H9 (cell line): ENCODE measurements at regions not wholly inside any gene's neighbourhood (a gene's known extent, or its start where the extent isn't known, plus 50 kb on each side); places are given as distances from the start of the nearest gene placed in this dataset.

Source experiments
- DNase-seq: peaks from one replicate; pipeline ENCODE4 v3.0.0-alpha.2; 2017
- H2AFZ ChIP-seq: one replicate; pipeline ENCODE4 v1.6.1; 2013; ENCODE audit warnings: mild to moderate bottlenecking, low read length, control low read depth, moderate library complexity
- H2AK5ac ChIP-seq: 2 replicates; pipeline ENCODE4 v1.6.1; 2013; ENCODE audit warnings: low read length, control low read depth, mixed read lengths; ENCODE audit not compliant: insufficient read length
- H2BK120ac ChIP-seq: one replicate; pipeline ENCODE4 v1.6.1; 2013; ENCODE audit warnings: low read depth, mild to moderate bottlenecking, low read length, control low read depth, inconsistent platforms; ENCODE audit not compliant: poor library complexity, severe bottlenecking
- H2BK12ac ChIP-seq: 2 replicates; pipeline ENCODE4 v1.6.1; 2013; ENCODE audit warnings: low read length, control low read depth, mixed read lengths, low read depth; ENCODE audit not compliant: insufficient read length
- H2BK15ac ChIP-seq: 2 replicates; pipeline ENCODE4 v1.6.1; 2013; ENCODE audit warnings: low read depth, low read length, control low read depth
- H2BK20ac ChIP-seq: one replicate; pipeline ENCODE4 v1.6.1; 2013; ENCODE audit warnings: low read depth, mild to moderate bottlenecking, low read length, control low read depth, inconsistent platforms; ENCODE audit not compliant: poor library complexity, severe bottlenecking
- H2BK5ac ChIP-seq: 2 replicates; pipeline ENCODE4 v1.6.1; 2013; ENCODE audit warnings: low read length, control low read depth, mixed read lengths; ENCODE audit not compliant: insufficient read length
- H3K14ac ChIP-seq: 2 replicates; pipeline ENCODE4 v1.6.1; 2013; ENCODE audit warnings: low read length, control low read depth; ENCODE audit not compliant: insufficient read depth
- H3K18ac ChIP-seq: 2 replicates; pipeline ENCODE4 v1.6.1; 2013; ENCODE audit warnings: low read depth, mild to moderate bottlenecking, mixed read lengths, low read length, control low read depth; ENCODE audit not compliant: insufficient read length
- H3K23ac ChIP-seq: 2 replicates; pipeline ENCODE4 v1.6.1; 2013; ENCODE audit warnings: low read length, control low read depth, mixed read lengths, low read depth; ENCODE audit not compliant: insufficient read length
- H3K23me2 ChIP-seq: 2 replicates; pipeline ENCODE4 v1.6.1; 2013; ENCODE audit warnings: low read depth, mild to moderate bottlenecking, mixed read lengths, low read length, control low read depth; ENCODE audit not compliant: insufficient read length, poor library complexity, severe bottlenecking
- H3K27ac ChIP-seq: 2 replicates; pipeline ENCODE4 v1.5.1; 2013; ENCODE audit warnings: low read length, control low read depth, mixed read lengths, low read depth; ENCODE audit not compliant: insufficient read length
- H3K27me3 ChIP-seq: 2 replicates; pipeline ENCODE4 v1.6.1; 2013; ENCODE audit warnings: low read length, control low read depth, inconsistent platforms; ENCODE audit not compliant: insufficient read depth
- H3K4ac ChIP-seq: 2 replicates; pipeline ENCODE4 v1.6.1; 2013; ENCODE audit warnings: low read depth, mild to moderate bottlenecking, control low read depth, inconsistent platforms, low read length, moderate library complexity
- H3K4me1 ChIP-seq: 2 replicates; pipeline ENCODE4 v1.6.1; 2013; ENCODE audit warnings: low read length, control low read depth, inconsistent platforms; ENCODE audit not compliant: insufficient read depth
- H3K4me2 ChIP-seq: 2 replicates; pipeline ENCODE4 v1.6.1; 2013; ENCODE audit warnings: low read length, control low read depth, mixed read lengths; ENCODE audit not compliant: insufficient read length, insufficient read depth
- H3K56ac ChIP-seq: 2 replicates; pipeline ENCODE4 v1.6.1; 2013; ENCODE audit warnings: low read depth, mild to moderate bottlenecking, mixed read lengths, low read length, control low read depth; ENCODE audit not compliant: insufficient read length
- H3K79me1 ChIP-seq: 2 replicates; pipeline ENCODE4 v1.6.1; 2013; ENCODE audit warnings: low read depth, mild to moderate bottlenecking, moderate library complexity, low read length, control low read depth, inconsistent platforms; ENCODE audit not compliant: insufficient read depth, poor library complexity, severe bottlenecking
- H3K79me2 ChIP-seq: 2 replicates; pipeline ENCODE4 v1.6.1; 2013; ENCODE audit warnings: low read length, control low read depth, inconsistent platforms; ENCODE audit not compliant: insufficient read depth
- H3K9ac ChIP-seq: 2 replicates; pipeline ENCODE4 v1.6.1; 2013; ENCODE audit warnings: low read length, control low read depth, mixed read lengths; ENCODE audit not compliant: insufficient read length; ENCODE audit errors: extremely low read depth
- H3K9me3 ChIP-seq: one replicate; pipeline ENCODE4 v1.6.1; 2013; ENCODE audit warnings: low read depth, low read length, inconsistent platforms; ENCODE audit not compliant: control insufficient read depth
- H3T11ph ChIP-seq: one replicate; pipeline ENCODE4 v1.6.1; 2013; ENCODE audit warnings: mild to moderate bottlenecking, low read length, control low read depth, inconsistent platforms
- H4K20me1 ChIP-seq: one replicate; pipeline ENCODE4 v1.6.1; 2013; ENCODE audit not compliant: control insufficient read depth, insufficient read length, insufficient read depth
- H4K5ac ChIP-seq: 2 replicates; pipeline ENCODE4 v1.6.1; 2013; ENCODE audit warnings: low read depth, mild to moderate bottlenecking, mixed read lengths, low read length, control low read depth; ENCODE audit not compliant: insufficient read length
- H4K8ac ChIP-seq: replicated peaks from 2 replicates; pipeline ENCODE4 v1.6.1; 2013; ENCODE audit warnings: low read length, control low read depth, mixed read lengths, low read depth; ENCODE audit not compliant: insufficient read length
- H4K91ac ChIP-seq: 2 replicates; pipeline ENCODE4 v1.6.1; 2013; ENCODE audit warnings: low read depth, mild to moderate bottlenecking, moderate library complexity, mixed read lengths, low read length, control low read depth; ENCODE audit not compliant: insufficient read length
- H3K27ac Mint-ChIP-seq, 3 experiments: 2 replicates in 2 of 3; 3 replicates in 1 of 3; pipeline ENCODE4 v1.8.0; 2020 to 2021; ENCODE audit warnings: mixed read lengths in 3 of 3, mild to moderate bottlenecking in 1 of 3, moderate library complexity in 1 of 3
- H3K27me3 Mint-ChIP-seq: 2 replicates; pipeline ENCODE4 v1.8.0; 2021; ENCODE audit warnings: low read depth, mild to moderate bottlenecking, moderate library complexity, mixed read lengths
- H3K36me3 Mint-ChIP-seq, 3 experiments: 2 replicates in 2 of 3; 3 replicates in 1 of 3; pipeline ENCODE4 v1.8.0; 2020 to 2021; ENCODE audit warnings: low read depth in 3 of 3, mixed read lengths in 3 of 3; ENCODE audit not compliant: insufficient read depth in 1 of 3
- H3K4me1 Mint-ChIP-seq, 2 experiments: 2 replicates each; pipeline ENCODE4 v1.8.0; 2020; ENCODE audit warnings: mixed read lengths in 2 of 2
- H3K4me3 Mint-ChIP-seq, 2 experiments: 2 replicates in 1 of 2; 3 replicates in 1 of 2; pipeline ENCODE4 v1.8.0; 2020 to 2021; ENCODE audit warnings: mild to moderate bottlenecking in 2 of 2, mixed read lengths in 2 of 2, moderate library complexity in 1 of 2
- H3K9me3 Mint-ChIP-seq, 2 experiments: 2 replicates in 1 of 2; 3 replicates in 1 of 2; pipeline ENCODE4 v1.8.0; 2020; ENCODE audit warnings: mild to moderate bottlenecking in 2 of 2, mixed read lengths in 2 of 2, moderate library complexity in 1 of 2
- CTCF ChIP-seq: fragments of 200-600 bp; sonication (generic); conservative IDR thresholded peaks from 3 replicates; pipeline ENCODE4 v1.8.0; 2021; ENCODE audit warnings: antibody characterized with exemption, mild to moderate bottlenecking
- WGBS: extraction: QIAGEN DNeasy Blood & Tissue Kit; methylation state at CpG from one replicate; pipeline ENCODE4 v1.1.7; 2013; ENCODE audit warnings: missing lambda C conversion rate, low lambda C conversion rate, mixed read lengths; ENCODE audit not compliant: insufficient read length; ENCODE audit errors: extremely low coverage; 5-methylcytosine and 5-hydroxymethylcytosine counted together

GRCh38 chr22:49647627-49648026, 180.0 kb downstream of the BRD1 start:
- Mint-ChIP-seq H3K36me3 (no peaks in the 10 kb centered on the region), H3K9me3 (no peaks in the 10 kb centered on the region; a peak in 1 of 5 replicates), H3K27ac (no peak overlapping the region), H3K4me3 (no peak overlapping the region), H3K27me3 (peaks cover 8% of the 10 kb centered on the region), H3K4me1 (peaks cover 2 to 8% of the 10 kb centered on the region in 2 experiments; a peak in 3 of 4 replicates)
- H3K27me3 ChIP-seq = no peaks in the 10 kb centered on the region
- no peak overlapping the region for H2AFZ ChIP-seq
- H2BK12ac ChIP-seq = no peak overlapping the region
- H3K4ac ChIP-seq = no peak overlapping the region
- no peak overlapping the region for H3T11ph ChIP-seq
- no peaks in the 10 kb centered on the region for H3K9me3 ChIP-seq
- no peak overlapping the region for H2BK15ac ChIP-seq
- no peak overlapping the region for H3K56ac ChIP-seq
- no peak overlapping the region for H3K14ac ChIP-seq
- H3K27ac ChIP-seq = no peak overlapping the region
- no peak overlapping the region for H2BK5ac ChIP-seq
- no peak overlapping the region for H2BK120ac ChIP-seq
- no peak overlapping the region for H4K8ac ChIP-seq
- no peaks in the 10 kb centered on the region for H3K4me1 ChIP-seq
- no peak overlapping the region for H2AK5ac ChIP-seq
- no peaks in the 10 kb centered on the region for H3K79me1 ChIP-seq
- H3K23ac ChIP-seq = no peak overlapping the region
- H4K20me1 ChIP-seq = no peaks in the 10 kb centered on the region
- no peak overlapping the region for H3K18ac ChIP-seq
- H3K4me2 ChIP-seq = no peak overlapping the region
- TF ChIP-seq CTCF = no peak; the same call in 2 of the 3 replicates
- WGBS = no CpG with 5 or more reads among the region's 3 CpGs
- no peak overlapping the region for H4K91ac ChIP-seq
- no peak overlapping the region for H2BK20ac ChIP-seq
- no peak overlapping the region for H3K9ac ChIP-seq
- H3K23me2 ChIP-seq = no peaks in the 10 kb centered on the region
- no peak for DNase-seq
- no peaks in the 10 kb centered on the region for H3K79me2 ChIP-seq
- H4K5ac ChIP-seq = no peak overlapping the region
